ENCODE measurements at regions not wholly inside any gene's neighbourhood (a gene's known extent, or its start where the extent isn't known, plus 50 kb on each side); places are given as distances from the start of the nearest gene placed in this dataset.

- POLR2A ChIA-PET, result no interaction called here
Observed at GRCh38 chr15:39468331-39468730, 112.5 kb upstream of the THBS1 start.

More at GRCh38 chr15:39468331-39468730, 112.5 kb upstream of the THBS1 start:
- no peaks in the 10 kb centered on the region for H3K9me3 ChIP-seq (ENCODE audit: low read length)
- CTCF ChIA-PET (ENCODE audit: low intra/inter-chr PET ratio, low total read pairs), result no interaction called here
- H4K20me1 ChIP-seq (ENCODE audit: insufficient read depth, low read length), result no peaks in the 10 kb centered on the region
- no peak overlapping the region for H3K9ac ChIP-seq (ENCODE audit: insufficient read depth, low read depth, low read length)
- no TSS peak for BruUV-seq (replicated peaks)
- no peak overlapping the region for H2AFZ ChIP-seq (ENCODE audit: low read length)
- intact Hi-C loops (cut with micrococcal nuclease; ENCODE audit: unreplicated experiment) (no loop called here), in situ Hi-C loops (cut with HindIII; ENCODE audit: extremely low pct_ligation_motif_present, low pct_unique_long_range_greater_than_20kb) (no loop called here)
- H3K4me1 ChIP-seq (ENCODE audit: insufficient read depth, low read length), result no peaks in the 10 kb centered on the region
- no peaks in the 10 kb centered on the region for H3K36me3 ChIP-seq (replicated peaks in 1 of 2; ENCODE audit: control insufficient read depth in 1 of 2, insufficient read depth in 2 of 2, low read length in 2 of 2)
- DNase-seq (ENCODE audit: low spot score) (no peak), ATAC-seq (no peak), FAIRE-seq (no peak)
- 33% methylated on average over 4 of the region's 4 CpGs for WGBS (ENCODE audit: low lambda C conversion rate)
- peak; percentile 38; the same call in 1 of the 2 replicates for TF ChIP-seq RARA (CRISPR knock-in tag; IDR thresholded peaks at IDR 0.05)
- no peak for TF ChIP-seq SRF (IDR thresholded peaks at IDR 0.05; ENCODE audit: low read depth, low read length)
- TF ChIP-seq, protein P1, sequence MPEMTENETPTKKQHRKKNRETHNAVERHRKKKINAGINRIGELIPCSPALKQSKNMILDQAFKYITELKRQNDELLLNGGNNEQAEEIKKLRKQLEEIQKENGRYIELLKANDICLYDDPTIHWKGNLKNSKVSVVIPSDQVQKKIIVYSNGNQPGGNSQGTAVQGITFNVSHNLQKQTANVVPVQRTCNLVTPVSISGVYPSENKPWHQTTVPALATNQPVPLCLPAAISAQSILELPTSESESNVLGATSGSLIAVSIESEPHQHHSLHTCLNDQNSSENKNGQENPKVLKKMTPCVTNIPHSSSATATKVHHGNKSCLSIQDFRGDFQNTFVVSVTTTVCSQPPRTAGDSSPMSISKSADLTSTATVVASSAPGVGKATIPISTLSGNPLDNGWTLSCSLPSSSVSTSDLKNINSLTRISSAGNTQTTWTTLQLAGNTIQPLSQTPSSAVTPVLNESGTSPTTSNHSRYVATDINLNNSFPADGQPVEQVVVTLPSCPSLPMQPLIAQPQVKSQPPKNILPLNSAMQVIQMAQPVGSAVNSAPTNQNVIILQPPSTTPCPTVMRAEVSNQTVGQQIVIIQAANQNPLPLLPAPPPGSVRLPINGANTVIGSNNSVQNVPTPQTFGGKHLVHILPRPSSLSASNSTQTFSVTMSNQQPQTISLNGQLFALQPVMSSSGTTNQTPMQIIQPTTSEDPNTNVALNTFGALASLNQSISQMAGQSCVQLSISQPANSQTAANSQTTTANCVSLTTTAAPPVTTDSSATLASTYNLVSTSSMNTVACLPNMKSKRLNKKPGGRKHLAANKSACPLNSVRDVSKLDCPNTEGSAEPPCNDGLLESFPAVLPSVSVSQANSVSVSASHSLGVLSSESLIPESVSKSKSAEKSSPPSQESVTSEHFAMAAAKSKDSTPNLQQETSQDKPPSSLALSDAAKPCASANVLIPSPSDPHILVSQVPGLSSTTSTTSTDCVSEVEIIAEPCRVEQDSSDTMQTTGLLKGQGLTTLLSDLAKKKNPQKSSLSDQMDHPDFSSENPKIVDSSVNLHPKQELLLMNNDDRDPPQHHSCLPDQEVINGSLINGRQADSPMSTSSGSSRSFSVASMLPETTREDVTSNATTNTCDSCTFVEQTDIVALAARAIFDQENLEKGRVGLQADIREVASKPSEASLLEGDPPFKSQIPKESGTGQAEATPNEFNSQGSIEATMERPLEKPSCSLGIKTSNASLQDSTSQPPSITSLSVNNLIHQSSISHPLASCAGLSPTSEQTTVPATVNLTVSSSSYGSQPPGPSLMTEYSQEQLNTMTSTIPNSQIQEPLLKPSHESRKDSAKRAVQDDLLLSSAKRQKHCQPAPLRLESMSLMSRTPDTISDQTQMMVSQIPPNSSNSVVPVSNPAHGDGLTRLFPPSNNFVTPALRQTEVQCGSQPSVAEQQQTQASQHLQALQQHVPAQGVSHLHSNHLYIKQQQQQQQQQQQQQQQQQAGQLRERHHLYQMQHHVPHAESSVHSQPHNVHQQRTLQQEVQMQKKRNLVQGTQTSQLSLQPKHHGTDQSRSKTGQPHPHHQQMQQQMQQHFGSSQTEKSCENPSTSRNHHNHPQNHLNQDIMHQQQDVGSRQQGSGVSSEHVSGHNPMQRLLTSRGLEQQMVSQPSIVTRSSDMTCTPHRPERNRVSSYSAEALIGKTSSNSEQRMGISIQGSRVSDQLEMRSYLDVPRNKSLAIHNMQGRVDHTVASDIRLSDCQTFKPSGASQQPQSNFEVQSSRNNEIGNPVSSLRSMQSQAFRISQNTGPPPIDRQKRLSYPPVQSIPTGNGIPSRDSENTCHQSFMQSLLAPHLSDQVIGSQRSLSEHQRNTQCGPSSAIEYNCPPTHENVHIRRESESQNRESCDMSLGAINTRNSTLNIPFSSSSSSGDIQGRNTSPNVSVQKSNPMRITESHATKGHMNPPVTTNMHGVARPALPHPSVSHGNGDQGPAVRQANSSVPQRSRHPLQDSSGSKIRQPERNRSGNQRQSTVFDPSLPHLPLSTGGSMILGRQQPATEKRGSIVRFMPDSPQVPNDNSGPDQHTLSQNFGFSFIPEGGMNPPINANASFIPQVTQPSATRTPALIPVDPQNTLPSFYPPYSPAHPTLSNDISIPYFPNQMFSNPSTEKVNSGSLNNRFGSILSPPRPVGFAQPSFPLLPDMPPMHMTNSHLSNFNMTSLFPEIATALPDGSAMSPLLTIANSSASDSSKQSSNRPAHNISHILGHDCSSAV (CRISPR knock-in tag; IDR thresholded peaks at IDR 0.05; ENCODE audit: borderline replicate concordance), result no peak
- TF ChIP-seq ISL2 (CRISPR knock-in tag; IDR thresholded peaks at IDR 0.05), result no peak
- TF ChIP-seq ZNF512 (CRISPR knock-in tag; IDR thresholded peaks at IDR 0.05), result no peak
- TF ChIP-seq HNF4G (IDR thresholded peaks at IDR 0.05; ENCODE audit: borderline replicate concordance, low read depth, low read length), result no peak
- no peak for TF ChIP-seq HNF4G (CRISPR knock-in tag; IDR thresholded peaks at IDR 0.05; ENCODE audit: borderline replicate concordance, low read depth)
- H3K4me2 ChIP-seq (ENCODE audit: low read depth, low read length), result no peak overlapping the region
- no peak overlapping the region for H3K4me3 ChIP-seq (replicated peaks in 1 of 3; ENCODE audit: insufficient read depth in 1 of 3, low read depth in 2 of 3, low read length in 3 of 3)
- H3K27me3 ChIP-seq (ENCODE audit: control insufficient read depth in 1 of 2, insufficient read depth in 2 of 2, low read length in 2 of 2), result no peaks in the 10 kb centered on the region; a peak in 2 of 5 replicates
- H3K27ac ChIP-seq (ENCODE audit: extremely low read length, insufficient read depth, low read length), result no peak overlapping the region
- H3K79me2 ChIP-seq (ENCODE audit: insufficient read depth, low read length), result no peaks in the 10 kb centered on the region
